ENCODE measurements at regions not wholly inside any gene's neighbourhood (a gene's known extent, or its start where the extent isn't known, plus 50 kb on each side); places are given as distances from the start of the nearest gene placed in this dataset.
"Not testable (repeated sequence)": the region's sequence is repeated elsewhere in the genome, so short reads cannot be mapped to it uniquely, and the experiment has no call there.

DNA sequence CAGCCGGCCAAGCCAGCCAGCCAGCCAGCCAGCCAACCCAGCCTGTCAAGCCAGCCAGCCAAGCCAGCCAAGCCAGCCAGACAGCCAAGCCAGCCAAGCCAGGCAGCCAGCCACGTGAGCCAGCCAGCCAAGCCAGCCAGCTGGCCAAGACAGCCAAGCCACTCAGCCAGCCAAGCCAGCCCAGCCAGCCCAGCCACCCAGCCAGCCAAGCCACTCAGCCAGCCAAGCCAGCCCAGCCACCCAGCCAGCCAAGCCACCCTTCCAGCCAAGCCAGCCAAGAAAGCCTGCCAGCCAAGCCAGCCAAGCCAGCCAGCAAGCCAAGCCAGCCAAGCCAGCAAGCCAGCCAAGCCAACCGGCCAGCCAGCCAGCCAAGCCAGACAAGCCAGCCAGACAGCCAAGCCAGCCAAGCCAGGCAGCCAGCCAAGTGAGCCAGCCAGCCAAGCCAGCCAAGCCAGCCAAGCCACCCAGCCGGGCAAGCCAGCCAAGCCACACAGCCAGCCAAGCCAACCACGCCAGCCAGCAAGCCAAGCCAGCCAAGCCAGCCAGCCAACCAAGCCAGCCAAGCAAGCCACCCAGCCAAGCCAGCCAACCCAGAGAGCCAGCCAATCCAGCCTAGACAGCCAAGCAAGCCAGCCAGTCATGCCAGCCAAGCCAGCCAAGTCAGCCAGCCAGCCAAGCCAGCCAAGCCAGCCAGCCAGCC, 199.5 kb downstream of the GOLGA6L6 start:
- TF ChIP-seq CTCF (conservative IDR thresholded peaks at IDR 0.05; ENCODE audit: low read depth, low read length), result no peak
- DNase-seq (ENCODE audit: low read depth), result no peak
- no peak overlapping the region for H3K4me3 ChIP-seq (ENCODE audit: low read depth, low read length)

GRCh38 chr15:20340931-20341661, 200.5 kb downstream of the GOLGA6L6 start:
- no peak overlapping the region for H3K4me3 ChIP-seq (ENCODE audit: low read depth, low read length)
- no peak for DNase-seq (ENCODE audit: low read depth)
- no peak for TF ChIP-seq CTCF (conservative IDR thresholded peaks at IDR 0.05; ENCODE audit: low read depth, low read length)

DNA sequence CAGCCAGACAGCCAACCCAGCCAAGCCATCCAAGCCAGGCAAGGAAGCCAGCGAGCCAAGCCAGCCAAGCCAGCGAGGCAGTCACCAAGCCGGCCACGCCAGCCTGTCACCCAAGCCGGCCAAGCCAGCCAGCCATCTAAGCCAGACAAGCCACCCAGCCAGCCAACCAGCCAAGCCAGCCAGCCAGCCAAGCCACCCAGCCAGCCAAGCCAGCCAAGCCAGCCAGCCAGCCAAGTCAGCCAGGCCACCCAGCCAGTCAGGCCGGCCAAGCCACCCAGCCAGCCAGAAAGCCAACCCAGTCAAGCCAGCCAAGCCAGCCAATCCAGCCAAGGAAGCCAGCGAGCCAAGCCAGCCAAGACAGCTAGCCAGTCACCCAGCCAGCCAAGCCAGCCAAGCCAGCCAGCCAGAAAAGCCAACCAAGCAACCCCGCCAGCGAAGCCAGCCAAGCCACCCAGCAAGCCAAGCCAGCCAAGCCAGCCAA, 201.2 kb downstream of the GOLGA6L6 start:
- no peak for DNase-seq (ENCODE audit: low read depth)
- no peak overlapping the region for H3K4me3 ChIP-seq (ENCODE audit: low read depth, low read length)
- no peak for TF ChIP-seq CTCF (conservative IDR thresholded peaks at IDR 0.05; ENCODE audit: low read depth, low read length)

DNA sequence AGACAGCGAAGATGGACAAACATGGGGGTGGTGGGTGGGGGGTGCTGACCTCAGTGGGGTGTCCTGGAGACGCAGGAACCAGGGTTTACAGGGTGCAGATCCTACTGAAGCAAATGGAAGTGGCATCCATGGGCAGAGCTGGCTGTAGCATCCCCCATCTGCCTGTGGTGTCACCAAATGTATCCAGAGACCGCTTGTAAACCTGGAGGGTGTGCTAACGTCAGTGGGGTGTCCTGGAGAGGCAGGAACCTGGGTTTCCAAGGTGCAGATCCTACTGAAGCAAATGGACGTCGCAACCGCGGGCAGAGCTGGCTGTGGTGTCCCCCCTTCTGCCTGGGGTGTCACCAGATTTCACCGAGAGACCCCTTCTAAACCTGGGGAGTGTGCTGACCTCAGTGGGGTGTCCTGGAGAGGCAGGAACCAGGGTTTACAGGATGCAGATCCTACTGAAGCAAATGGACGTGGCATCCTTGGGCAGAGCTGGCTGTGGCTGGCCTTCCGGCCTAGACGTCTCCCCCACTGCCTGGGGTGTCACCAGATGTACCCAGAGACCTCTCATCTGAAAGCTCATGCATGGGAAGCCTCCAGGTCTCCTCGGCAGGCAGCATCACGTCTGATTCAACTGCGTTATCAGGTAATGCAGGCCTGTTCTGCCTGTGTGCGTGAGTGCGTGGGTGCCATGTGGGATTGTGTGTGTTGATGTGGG, 202.4 kb downstream of the GOLGA6L6 start:
- DNase-seq (ENCODE audit: low read depth); H3K4me3 ChIP-seq (ENCODE audit: low read depth, low read length): not testable (repeated sequence)

- DNase-seq (ENCODE audit: low read depth); H3K4me3 ChIP-seq (ENCODE audit: low read depth, low read length): not testable (repeated sequence)
Observed at GRCh38 chr15:20338671-20339070, 202.9 kb downstream of the GOLGA6L6 start.

DNA sequence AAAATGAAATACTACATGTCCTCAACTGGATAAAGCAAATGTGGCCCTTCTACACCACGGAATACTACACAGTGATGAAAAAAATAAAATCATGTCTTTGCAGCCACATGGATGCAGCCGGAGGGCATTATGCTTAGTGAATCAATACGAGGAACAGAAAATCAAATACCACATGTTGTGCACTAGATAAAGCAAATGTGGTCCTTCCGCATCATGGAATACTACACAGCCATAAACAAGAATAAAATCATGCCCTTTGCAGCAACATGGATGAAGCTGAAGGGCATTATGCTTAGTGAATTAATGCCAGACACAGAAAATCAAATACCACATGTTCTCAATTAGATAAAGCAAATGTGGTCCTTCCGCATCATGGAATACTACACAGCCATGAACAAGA, 204.4 kb downstream of the GOLGA6L6 start:
- not testable (repeated sequence) for DNase-seq (ENCODE audit: low read depth); H3K4me3 ChIP-seq (ENCODE audit: low read depth, low read length)

DNA sequence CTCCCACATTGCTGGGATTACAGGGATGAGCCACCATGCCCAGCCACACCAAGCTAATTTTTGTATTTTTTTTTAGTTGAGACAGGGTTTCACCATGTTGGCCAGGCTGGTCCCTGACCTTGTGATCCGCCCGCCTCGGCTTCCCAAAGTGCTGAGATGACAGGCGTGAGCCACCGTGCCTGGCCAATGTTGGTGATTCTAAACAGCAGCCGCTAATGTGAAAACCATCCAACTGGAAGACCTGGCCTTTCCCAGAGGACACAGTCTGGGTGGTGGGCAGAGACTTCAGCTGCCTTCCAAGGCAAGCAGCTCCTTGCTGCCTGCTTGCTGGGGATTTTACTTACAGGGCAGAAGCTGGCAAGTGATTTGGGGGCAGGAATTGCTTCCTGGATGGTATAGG, 207.1 kb downstream of the GOLGA6L6 start:
- not testable (repeated sequence) for H3K4me3 ChIP-seq (ENCODE audit: low read depth, low read length); DNase-seq (ENCODE audit: low read depth)

GRCh38 chr15:20325751-20326150, 215.8 kb downstream of the GOLGA6L6 start:
- not testable (repeated sequence) for H3K4me3 ChIP-seq (ENCODE audit: low read depth, low read length); DNase-seq (ENCODE audit: low read depth)

DNA sequence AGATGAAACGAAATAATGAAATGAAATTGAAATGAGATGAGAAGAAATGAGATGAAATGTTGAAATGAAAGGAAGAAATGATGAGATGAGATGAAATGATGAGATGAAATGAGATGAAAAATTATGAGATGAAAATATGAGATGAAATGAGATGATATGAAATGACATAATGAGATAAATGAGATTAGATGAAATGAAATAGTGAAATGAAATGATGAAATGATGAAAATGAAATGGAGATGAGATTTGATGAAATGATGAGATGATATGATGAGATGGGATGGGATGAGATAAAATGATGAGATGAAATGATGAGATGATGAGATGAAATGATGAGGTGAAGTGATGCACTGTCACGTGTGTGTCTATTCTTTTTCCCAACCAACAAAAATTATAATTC, 224.5 kb downstream of the GOLGA6L6 start:
- H3K4me3 ChIP-seq (ENCODE audit: low read depth, low read length); DNase-seq (ENCODE audit: low read depth): not testable (repeated sequence)

DNA sequence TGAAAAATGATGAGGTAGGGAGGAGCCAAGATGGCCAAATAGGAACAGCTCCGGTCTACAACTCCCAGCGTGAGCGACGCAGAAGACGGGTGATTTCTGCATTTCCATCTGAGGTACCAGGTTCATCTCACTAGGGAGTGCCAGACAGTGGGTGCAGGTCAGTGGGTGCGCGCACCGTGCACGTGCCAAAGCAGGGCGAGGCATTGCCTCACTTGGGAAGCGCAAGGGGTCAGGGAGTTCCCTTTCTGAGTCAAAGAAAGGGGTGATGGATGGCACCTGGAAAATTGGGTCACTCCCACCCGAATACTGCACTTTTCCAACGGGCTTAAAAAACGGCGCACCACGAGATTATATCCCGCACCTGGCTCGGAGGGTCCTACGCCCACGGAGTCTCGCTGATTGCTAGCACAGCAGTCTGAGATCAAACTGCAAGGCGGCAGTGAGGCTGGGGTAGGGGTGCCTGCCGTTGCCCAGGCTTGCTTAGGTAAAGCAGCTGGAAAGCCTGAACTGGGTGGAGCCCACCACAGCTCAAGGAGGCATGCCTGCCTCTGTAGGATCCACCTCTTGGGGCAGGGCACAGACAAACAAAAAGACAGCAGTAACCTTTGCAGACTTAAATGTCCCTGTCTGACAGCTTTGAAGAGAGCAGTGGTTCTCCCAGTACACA, 230.5 kb downstream of the GOLGA6L6 start:
- DNase-seq (ENCODE audit: low read depth), result not testable (repeated sequence)

More for the DNA sequence above, 230.5 kb downstream of the GOLGA6L6 start:
- not testable (repeated sequence) for H3K4me3 ChIP-seq (ENCODE audit: low read depth, low read length)

All from choroid plexus epithelial cell (primary cell).